HG03103 (cell line): ENCODE measurements at regions not wholly inside any gene's neighbourhood (a gene's known extent, or its start where the extent isn't known, plus 50 kb on each side); places are given as distances from the start of the nearest gene placed in this dataset.
"Not testable (repeated sequence)": the region's sequence is repeated elsewhere in the genome, so short reads cannot be mapped to it uniquely, and the experiment has no call there.

Experiments
- ATAC-seq: cut with Tn5 transposase; IDR thresholded peaks from one replicate; pipeline ENCODE4 v1.9.1; 2021; ENCODE audit warnings: low read depth; ENCODE audit not compliant: unreplicated experiment

DNA sequence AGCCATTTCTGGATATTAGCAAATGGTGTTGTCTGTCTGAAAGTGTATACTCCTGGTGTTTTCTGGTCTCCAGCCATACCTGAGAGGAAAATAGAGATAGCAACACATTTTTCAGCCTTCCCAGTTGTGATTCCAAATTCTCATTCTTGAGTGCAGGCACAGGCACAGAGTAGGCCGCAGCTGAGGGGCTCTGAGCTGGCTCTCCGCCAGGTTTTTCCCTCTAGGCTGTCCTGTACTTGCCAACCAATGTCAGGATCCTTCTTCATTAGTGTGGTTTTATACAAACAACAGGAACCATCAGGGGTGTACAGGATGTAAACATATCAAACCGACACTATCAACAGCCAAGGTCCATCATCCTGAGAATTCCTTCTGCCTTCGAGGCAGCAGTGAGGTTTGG is 1733.6 kb upstream of the CELF4 start:
- no peak for ATAC-seq

DNA sequence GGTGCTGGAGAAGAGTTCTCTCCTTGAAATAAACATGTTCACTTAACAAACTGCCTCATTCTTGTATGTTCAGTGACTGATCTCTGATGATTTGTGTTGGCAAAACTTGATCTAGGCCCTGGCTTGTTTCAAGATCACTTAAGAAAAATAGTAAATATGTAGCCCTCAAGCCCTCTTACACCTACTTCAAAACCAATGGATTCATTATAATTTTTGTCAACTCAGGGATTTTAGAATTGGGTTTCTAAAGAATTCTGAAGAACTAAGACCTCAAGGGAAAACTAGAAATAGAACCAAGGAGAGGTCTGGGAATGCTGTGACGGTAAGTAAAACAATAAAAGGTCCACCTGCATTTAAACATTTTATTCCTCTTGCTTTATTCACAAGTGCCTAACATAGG is 1731.6 kb upstream of the CELF4 start:
- ATAC-seq: no peak

DNA sequence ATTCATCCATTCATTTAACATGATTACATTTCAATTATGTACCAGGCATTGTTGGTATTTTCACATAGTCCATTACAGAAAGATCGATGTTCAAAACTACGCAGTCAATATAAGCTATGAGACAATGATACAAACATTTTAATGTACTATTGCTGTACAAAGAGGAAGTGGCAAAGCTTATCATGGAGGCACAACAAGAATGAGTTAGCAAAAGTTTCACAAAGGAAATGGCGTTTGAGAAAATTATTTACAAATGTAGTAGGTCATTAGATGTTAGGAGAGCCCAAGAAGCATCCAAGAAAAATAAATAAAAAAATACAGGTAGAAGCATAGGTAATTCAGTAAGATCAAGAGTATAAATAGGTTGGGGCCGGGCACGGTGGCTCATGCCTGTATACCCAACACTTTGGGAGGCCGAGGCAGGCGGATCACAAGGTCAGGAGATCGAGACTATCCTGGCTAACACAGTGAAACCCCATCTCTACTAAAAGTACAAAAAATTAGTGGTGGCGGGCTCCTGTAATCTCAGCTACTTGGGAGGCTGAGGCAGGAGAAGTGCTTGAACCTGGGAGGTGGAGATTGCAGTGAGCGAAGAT is 1730.8 kb upstream of the CELF4 start:
- no peak for ATAC-seq

DNA sequence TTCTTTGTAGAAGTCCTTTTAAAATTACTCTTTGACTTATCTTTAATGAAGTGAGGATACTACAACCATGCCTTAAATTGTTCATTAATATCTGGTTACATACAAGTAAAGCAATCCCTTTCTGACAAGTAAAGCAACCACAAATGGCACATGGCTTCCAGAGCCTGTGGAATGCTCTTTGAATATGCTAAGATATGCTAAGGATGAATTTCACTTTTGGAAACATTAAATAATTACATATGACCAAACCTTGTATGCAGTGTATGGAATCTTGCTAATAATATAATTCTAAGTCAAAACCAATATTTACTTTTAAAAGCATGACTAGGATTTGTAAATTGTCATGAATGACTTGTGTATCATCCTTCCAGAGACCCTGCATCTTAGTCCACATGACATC is 1711.2 kb upstream of the CELF4 start:
- ATAC-seq: no peak

DNA sequence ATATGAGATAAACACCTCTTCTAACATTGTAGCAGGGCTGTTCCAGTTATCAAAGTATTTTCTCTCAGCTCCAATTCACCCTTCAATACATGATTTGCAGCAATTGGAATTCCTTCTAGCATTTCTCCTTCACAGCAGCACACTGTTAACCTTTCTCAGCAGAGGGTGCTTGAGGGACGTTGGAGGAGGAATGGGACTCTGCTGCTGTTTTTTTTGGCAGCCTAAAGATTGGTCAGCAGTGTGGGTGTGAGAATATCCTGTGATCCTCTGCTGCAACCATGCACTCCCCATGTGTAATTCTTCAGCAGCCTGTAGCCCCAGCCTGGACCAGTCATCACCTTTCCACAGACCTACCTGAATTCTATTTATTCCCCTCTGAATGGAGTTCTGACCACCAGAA is 1708.9 kb upstream of the CELF4 start:
- ATAC-seq: no peak

DNA sequence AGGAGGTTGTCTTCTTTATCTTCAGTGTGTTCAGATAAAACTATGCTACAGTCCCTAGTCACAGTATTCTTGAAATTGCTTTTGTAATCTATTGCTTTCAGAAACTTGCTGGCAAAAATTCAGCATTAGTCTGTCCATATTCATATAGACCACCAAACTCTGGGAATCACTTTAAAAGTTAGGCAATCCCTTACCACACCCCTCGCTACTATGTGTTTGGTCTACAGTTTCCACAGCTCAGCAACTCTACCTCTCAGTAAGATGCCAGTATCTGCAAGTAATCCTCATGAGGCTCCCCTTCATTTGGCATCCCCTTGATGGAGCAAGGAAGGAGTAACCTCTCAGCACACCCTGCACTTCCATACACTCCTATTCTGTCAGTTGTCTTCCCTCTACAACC is 1706.6 kb upstream of the CELF4 start:
- no peak for ATAC-seq

DNA sequence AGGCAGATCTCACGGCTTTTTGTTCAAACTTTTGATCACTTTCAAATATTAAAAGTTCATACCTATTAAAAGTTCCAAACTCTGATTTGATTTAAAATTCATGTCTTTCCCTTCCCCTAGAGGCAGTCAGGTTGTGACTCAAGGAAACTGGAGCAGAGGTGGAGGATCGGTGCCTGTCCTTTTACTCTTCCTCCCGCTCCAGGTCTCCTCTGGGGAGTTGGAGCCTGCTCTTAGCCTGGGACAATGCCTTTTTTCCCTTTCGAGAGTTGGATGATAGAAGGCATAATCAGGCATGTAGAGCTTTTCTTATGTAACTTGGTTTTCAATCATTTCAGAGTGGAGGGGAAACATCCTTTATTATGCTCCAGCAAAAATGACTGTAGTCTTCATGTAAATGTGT is 1706.1 kb upstream of the CELF4 start:
- ATAC-seq: no peak

DNA sequence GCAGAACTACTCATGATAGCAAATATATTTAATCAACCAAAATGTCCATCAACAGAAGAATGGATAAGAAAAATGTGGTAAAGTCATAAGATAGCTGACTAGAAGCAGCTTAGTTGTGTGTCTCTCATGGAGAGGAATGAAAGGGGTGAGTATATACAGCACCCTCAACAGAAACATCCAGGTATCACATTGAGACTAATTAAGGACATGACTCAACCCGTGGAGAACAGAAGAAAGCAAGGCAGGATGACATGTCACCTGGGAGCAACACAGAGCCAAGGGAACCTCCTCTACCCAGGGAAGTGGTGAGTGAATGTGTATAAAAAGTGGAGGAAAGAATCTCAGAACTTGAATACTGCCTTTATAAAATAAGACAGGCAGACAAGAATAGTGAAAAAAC is 1695.0 kb upstream of the CELF4 start:
- no peak for ATAC-seq

DNA sequence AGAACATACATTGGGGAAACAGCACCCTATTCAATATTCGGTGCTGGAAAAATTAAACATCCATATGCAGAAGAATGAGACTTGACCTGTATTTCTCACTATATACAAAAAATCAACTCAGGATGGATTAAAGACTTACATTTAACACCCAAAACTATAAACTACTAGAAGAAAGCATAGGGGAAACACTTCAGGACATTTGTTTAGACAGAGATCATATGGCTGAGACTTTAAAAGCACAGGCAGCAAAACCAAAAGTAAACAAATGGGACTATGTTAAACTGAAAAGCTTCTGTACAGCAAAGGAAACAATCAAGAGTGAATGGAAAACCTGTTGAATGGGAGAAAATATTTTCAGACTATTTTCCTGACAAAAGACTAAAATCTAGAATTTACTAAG is 1694.1 kb upstream of the CELF4 start:
- ATAC-seq: no peak

DNA sequence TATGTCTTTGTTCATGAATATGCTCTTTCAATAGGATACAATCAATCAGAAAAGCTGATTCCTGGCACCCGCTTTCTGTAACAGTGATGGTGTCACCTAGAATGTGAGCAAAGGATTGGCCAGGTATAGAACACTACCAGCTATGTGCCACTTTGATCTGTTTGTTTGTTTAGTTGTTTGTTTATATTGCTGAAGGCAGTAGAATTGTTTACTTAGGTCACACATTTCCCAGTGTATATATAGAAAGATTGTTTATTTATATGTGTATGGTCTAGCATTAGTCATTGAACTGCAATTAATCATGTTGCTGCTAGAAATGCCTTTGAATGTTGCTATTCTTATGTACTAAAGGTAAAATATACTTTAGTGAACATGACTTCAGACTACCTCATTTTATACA is 1678.6 kb upstream of the CELF4 start:
- no peak for ATAC-seq

DNA sequence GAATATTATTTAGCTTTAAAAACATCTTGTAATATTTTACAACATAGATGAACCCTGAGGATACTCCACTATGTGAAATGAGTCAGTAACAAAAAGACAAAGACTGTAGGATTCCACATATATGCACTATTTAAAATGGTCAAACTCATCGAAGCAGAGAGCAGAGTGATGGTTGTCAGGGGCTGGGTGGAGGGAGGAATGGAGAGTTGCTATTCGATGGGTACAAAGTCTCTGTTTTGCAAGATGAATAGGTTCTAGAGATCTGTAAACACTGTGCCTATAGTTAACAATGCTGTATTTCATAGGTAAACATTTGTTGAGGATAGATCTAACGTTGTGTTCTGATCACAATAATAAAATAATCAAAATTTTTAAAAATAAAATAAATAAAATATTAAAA is 1675.9 kb upstream of the CELF4 start:
- no peak for ATAC-seq

DNA sequence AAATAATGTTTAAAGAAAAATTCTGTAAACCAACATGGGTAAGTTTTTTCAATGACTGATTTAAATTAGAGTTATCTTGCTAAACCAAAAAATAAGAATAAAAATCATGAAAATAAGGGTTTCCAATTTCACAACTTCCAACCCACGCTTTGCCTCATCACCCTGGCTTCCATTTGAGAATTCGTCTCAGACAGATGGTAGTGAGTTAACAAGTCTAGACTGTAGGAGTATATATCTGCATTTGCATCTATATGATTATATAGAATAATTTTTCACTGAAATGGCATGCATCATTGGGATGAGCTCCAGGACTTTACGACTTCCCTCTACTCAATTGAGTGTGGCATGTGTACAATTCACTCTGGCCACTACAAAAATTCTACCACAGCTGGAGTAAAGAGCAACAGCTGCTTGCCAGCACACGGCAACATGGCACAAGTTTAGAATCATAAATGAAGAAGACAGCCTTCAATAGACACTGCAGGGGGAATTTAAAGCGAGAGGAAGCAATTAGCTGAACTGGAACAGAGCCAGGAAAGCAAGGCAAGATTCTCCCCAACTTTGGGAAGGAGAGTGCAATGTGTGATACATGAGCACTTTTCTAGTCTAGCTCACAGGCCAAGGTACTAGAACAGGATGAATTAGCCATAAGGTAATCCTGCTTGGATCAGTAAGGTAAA is 1673.5 kb upstream of the CELF4 start:
- ATAC-seq: no peak

DNA sequence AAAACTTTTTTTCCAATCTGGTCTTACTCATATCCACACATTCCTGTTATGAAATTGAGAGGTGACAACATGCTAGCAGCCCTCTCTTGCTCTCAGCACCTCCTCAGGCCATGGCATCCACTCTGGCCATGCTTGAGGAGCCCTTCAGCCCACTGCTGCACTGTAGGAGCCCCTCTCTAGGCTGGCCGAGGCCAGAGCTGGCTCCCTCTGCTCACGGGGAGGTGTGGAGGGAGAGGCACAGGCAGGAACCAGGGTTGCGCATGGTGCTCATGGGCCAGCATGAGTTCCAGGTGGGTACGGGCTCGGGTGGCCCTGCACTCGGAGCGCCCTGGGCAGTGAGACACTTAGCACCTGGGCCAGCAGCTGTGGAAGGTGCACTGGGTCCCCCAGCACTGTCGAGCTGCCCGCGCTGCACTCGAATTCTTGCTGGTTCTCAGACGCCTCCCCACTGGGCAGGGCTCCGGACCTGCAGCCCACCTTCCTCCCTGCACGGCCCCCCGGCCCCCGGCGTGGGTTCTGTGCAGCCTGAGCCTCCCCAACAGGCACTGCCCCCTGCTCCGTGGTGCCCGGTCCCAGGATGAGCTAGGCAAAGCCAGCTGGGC is 1669.6 kb upstream of the CELF4 start:
- ATAC-seq: no peak

DNA sequence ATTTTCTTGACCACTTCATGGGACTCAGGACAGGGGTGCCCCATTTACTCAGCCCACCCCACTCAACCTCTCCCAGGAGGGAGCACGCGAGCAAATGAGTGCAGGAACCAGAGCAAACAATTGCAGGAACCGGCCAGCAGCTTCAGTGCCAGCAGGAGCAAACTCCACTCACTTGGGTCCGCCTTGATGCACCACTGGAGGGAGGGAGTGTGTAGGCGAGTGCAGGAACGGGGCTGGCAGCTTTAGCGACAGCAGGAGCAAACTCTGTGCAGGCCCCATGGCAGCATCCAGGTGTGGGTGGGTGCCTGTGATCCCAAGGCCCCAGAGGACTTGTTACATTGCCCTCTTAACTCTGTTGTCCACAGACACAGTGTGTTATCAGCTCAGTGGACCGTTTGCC is 1667.3 kb upstream of the CELF4 start:
- no peak for ATAC-seq

DNA sequence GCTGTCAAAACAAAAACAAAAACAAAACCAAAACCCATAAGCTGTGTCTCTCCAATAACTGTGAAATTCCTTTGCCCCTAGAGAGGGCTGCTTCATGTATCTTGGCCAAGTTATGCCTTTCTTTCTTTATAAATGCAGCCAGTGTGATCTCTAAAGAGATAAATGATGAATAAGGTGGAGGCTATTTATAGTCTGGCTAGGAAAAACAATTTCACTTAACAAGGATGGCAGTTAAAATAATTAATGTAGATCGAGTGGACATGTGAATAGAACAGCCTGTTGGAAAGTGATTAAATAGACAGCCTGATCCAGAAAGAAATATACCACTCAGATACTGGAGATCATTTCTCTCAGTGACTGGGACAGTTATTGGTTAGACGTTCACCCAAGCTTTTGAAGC is 1666.9 kb upstream of the CELF4 start:
- ATAC-seq: no peak

DNA sequence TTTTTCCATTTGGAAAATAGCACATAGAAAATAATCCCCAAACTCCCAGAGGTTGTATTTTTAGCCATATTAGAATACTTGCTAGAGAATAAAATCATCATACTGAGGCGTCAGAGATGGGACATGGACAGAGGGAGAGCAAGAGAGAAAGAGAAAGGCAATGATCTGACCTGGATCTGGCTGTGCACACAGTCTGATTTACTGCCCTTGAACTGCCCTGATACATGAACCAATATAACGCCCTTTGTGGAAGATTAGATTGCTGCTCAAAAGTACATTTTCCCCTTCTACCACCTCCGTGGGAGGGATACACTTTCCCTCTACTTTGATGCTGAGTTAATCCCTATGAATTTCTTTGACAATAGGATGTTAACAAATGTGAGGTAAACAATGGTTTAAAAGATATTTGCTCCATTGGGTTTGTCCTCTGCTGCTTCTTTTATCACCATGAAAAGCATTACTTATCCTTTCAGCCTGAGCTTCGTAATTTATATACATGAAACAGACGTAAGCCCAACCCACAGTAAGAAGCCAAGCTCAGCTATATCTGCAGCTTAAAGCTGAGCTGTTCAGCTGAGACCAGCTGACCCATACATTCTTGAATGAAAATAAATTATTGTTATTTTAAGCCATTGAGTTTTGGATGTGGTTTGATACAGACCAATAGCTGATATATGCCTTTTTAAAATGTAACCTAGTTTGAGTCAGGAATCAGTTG is 1664.6 kb upstream of the CELF4 start:
- ATAC-seq: no peak

DNA sequence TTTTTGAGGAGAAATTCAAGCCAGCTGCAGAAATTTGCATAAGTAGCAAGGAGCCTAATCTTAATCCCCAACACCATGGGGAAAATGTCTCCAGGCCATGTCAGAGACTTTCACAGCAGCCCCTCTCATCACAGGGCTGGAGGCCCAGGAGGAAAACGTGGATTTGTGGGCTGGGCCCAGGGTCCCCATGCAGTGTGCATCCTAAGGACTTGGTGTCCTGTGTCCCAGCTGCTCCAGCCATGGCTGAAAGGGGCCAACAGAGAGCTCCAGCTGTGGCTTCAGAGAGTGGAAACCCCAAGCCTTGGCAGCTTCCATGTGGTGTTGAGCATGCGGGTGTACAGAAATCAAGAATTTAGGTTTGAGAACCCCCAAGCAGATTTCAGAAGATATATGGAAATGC is 1662.2 kb upstream of the CELF4 start:
- ATAC-seq: not testable (repeated sequence)

DNA sequence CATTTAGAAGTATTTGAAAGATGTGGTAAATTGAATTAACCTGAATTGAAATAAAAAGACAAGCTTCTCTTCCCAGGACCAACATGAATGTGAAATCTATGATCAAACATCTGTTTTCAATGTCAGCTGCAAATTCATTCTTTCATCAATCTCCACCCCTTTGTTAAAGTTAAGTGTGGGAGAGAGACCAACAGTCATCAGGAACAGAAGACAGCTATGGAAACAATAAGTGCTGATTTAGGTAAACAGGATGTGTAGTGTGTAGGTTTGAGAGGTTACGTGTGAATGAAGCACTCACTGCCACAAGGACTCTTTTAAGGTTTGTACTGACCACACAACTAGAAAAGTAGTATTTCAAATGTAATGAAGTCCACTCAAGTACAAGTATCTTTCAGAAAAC is 1659.8 kb upstream of the CELF4 start:
- no peak for ATAC-seq

DNA sequence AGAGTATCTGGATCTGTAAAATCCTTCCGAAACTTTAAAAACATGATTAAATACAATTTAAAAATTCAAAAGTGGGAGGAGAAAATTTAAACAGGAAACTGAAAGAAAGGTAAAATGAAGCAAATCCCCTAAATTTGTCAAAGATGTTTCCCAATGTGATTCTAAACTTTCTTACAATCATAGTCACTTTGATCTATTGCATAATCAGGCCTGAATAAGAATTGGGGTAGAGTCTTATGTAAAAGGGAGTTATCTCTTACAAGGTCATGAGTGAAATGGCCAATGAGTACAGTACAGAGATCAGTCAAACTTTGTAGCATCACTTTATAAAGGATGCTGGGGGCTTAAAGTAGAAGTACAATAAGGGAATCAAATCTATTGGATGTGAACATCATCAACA is 1657.7 kb upstream of the CELF4 start:
- ATAC-seq: no peak

DNA sequence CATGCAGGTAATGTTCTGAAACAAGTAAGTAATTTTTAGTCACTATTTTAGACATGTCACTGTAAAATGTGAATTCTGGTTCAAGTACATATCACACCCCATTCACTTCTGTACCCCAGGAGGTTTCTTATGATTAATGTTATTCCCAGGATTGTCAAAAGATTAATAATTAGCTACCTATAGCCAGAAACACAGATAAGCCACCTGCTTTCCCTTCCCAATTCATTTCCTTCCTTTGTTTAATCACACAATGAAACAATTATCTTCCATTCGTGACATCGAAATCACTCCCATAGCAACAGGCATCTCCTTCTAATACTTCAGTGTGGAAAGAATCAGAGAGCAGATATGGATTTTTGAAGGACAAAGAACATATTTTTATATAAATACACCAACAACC is 1650.3 kb upstream of the CELF4 start:
- ATAC-seq: no peak

DNA sequence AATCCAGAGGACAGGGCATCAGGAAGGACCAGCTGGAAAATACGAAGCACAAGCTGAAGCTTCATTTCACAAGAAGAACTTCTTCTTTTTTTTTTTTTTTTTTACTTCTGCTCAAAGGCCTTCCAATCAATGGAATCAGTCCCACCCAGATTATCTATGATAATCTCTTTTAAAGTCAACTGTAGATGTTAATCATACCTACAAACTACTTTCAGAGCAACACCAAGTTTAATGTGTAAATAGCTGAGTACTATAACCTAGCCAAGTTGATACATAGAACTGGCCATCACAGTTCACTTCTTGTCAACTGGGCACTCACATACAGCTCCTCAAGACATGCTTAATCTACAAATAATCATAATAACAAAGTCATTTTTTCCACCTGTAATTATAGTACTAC is 1645.9 kb upstream of the CELF4 start:
- no peak for ATAC-seq

DNA sequence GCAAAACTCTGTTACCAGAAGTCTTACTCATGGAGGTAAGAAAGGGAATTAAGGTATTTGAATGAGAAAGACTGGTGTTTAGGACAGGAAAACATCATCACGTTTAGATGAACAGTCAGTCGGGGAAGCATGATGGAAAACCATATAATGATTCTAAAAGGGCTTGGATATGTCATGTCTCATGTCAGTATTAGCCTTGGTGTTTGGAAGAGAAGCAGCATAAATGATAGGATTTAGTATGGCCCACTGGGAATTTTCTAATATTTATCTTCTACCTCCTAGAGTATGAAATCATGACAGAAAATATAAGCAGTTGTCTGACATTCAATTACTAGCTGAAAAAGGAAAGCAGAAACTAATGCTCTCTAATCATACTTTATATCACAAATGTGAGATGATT is 1643.6 kb upstream of the CELF4 start:
- ATAC-seq: no peak
